ENCODE measurements at regions not wholly inside any gene's neighbourhood (a gene's known extent, or its start where the extent isn't known, plus 50 kb on each side); places are given as distances from the start of the nearest gene placed in this dataset.

DNA sequence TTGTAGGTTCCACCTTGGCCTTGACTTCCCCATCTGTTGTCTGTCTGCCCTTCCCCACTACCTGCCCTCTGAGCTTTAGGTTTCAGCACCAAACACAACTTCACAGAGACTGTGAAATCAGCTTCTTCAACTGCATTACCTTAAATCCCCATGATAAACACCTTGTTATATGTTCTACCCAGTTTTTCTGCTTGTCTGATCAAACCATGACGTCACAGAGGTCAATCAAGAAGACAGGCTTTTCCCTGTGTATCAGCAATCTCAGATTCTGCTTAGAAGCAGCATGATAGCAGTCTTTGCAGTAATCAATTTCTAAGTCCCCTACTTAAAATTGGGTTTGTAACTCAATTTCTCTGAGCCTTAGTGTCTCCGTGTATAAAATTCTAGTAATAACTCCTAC lies 175.0 kb downstream of the PLK2 start:
- Histone ChIP-seq H3K9me3 (no peaks in the 10 kb centered on the region), H3K27ac (no peak overlapping the region), H3K4me3 (no peak overlapping the region), H3K4me1 (no peaks in the 10 kb centered on the region), H3K36me3 (no peaks in the 10 kb centered on the region), H3K27me3 (no peaks in the 10 kb centered on the region)
- intact Hi-C loops (cut with DNase I; ENCODE audit: low total_unique reads), result no loop called here
- TF ChIP-seq, protein P1, sequence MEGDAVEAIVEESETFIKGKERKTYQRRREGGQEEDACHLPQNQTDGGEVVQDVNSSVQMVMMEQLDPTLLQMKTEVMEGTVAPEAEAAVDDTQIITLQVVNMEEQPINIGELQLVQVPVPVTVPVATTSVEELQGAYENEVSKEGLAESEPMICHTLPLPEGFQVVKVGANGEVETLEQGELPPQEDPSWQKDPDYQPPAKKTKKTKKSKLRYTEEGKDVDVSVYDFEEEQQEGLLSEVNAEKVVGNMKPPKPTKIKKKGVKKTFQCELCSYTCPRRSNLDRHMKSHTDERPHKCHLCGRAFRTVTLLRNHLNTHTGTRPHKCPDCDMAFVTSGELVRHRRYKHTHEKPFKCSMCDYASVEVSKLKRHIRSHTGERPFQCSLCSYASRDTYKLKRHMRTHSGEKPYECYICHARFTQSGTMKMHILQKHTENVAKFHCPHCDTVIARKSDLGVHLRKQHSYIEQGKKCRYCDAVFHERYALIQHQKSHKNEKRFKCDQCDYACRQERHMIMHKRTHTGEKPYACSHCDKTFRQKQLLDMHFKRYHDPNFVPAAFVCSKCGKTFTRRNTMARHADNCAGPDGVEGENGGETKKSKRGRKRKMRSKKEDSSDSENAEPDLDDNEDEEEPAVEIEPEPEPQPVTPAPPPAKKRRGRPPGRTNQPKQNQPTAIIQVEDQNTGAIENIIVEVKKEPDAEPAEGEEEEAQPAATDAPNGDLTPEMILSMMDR (IDR thresholded peaks at IDR 0.05), result no peak
- DNase-seq, result no peak

DNA sequence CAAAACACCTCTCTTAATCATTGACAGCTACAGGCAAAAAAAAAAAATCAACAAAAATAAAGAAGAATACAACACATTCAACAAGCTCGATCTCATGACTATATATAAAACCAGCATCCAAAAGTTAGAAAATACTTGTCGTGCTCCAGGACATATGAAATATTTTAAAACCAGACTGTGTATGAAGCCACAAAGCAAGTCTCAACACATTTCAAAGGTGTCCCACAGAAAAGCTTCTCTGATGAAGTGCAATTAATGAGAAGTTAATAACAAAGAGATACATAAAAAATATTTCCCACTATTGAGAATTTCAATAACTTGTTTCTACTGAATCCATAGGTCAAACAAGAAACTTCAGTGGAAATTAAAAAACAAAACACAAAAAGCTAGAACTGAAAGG lies 178.7 kb downstream of the PLK2 start:
- Histone ChIP-seq H3K27ac (no peak overlapping the region), H3K9me3 (no peaks in the 10 kb centered on the region), H3K36me3 (no peaks in the 10 kb centered on the region), H3K27me3 (no peaks in the 10 kb centered on the region), H3K4me3 (no peak overlapping the region), H3K4me1 (no peaks in the 10 kb centered on the region)
- intact Hi-C loops (cut with DNase I; ENCODE audit: low total_unique reads), result no loop called here
- no peak for DNase-seq
- TF ChIP-seq, protein P1 (IDR thresholded peaks at IDR 0.05), result no peak

DNA sequence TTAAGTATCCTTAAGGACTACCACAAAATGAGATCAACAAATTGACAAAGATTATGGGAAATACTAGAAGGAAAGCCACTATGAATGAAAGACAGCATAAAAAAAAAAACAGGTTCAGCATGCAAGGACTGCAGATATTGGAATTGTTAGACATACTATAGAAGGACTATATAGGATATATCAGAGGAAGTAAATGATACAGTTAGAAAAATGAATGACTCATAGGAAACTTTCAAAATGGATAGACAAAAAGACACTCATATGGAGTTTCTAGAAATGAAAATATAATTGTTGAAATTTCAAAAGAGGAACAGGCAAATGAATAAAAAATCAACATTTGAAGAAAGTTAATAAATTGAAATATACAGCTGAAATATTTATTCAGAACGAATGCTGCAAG lies 180.6 kb downstream of the PLK2 start:
- Histone ChIP-seq H3K9me3 (no peaks in the 10 kb centered on the region), H3K4me3 (no peak overlapping the region), H3K27me3 (no peaks in the 10 kb centered on the region), H3K4me1 (peaks cover 0 to 1% (median 0%) of the 10 kb centered on the region in 4 donors), H3K36me3 (no peaks in the 10 kb centered on the region), H3K27ac (no peak overlapping the region)
- intact Hi-C loops (cut with DNase I; ENCODE audit: low total_unique reads), result no loop called here
- no peak for DNase-seq
- TF ChIP-seq, protein P1 (IDR thresholded peaks at IDR 0.05), result no peak

DNA sequence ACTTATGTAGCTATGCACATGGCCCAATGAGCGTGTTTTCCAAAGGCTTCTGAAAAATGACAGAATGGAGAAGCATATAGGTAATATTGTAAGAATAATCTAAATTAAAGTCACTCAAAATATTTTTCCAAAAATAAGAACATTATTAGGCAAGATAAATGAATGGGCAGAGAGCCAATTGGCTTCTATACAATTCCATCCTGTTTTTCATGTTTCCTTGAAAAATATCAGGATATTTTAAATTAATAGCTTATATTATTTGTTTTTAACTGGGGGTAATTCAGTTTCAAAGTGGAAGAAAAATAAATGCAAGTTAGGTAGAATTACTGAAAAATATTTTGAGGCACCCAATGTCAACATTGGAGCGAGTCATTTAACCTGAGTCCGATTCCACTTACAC lies 183.5 kb downstream of the PLK2 start:
- Histone ChIP-seq H3K4me3 (no peak overlapping the region), H3K9me3 (no peaks in the 10 kb centered on the region), H3K27me3 (no peaks in the 10 kb centered on the region), H3K36me3 (no peaks in the 10 kb centered on the region), H3K27ac (no peak overlapping the region), H3K4me1 (peaks cover 0 to 14% (median 0%) of the 10 kb centered on the region in 4 donors)
- no peak for DNase-seq
- intact Hi-C loops (cut with DNase I; ENCODE audit: low total_unique reads), result no loop called here
- TF ChIP-seq, protein P1 (IDR thresholded peaks at IDR 0.05), result no peak

GRCh38 chr5:58275516-58275915 lies 184.4 kb downstream of the PLK2 start:
- no peak overlapping the region for H3K4me3 ChIP-seq
- no peaks in the 10 kb centered on the region for H3K27me3 ChIP-seq
- DNase-seq, result no peak
- H3K27ac ChIP-seq, result no peak overlapping the region
- H3K36me3 ChIP-seq, result no peaks in the 10 kb centered on the region
- TF ChIP-seq, protein P1 (IDR thresholded peaks at IDR 0.05), result no peak
- peaks cover 0 to 14% (median 0%) of the 10 kb centered on the region in 4 donors for H3K4me1 ChIP-seq
- no peaks in the 10 kb centered on the region for H3K9me3 ChIP-seq
- intact Hi-C loops (cut with DNase I; ENCODE audit: low total_unique reads), result no loop called here

GRCh38 chr5:58274191-58274590 lies 185.7 kb downstream of the PLK2 start:
- intact Hi-C loops (cut with DNase I; ENCODE audit: low total_unique reads), result no loop called here
- Histone ChIP-seq H3K27me3 (no peaks in the 10 kb centered on the region), H3K4me1 (peaks cover 0 to 14% (median 0%) of the 10 kb centered on the region in 4 donors), H3K4me3 (no peak overlapping the region), H3K27ac (no peak overlapping the region), H3K36me3 (no peaks in the 10 kb centered on the region), H3K9me3 (no peaks in the 10 kb centered on the region)
- TF ChIP-seq, protein P1 (IDR thresholded peaks at IDR 0.05), result no peak
- no peak for DNase-seq

All from tibial artery (tissue), 4 donors.